HG02798 (cell line): ENCODE measurements at regions not wholly inside any gene's neighbourhood (a gene's known extent, or its start where the extent isn't known, plus 50 kb on each side); places are given as distances from the start of the nearest gene placed in this dataset.

Source experiments
- ATAC-seq: cut with Tn5 transposase; IDR thresholded peaks from one replicate; pipeline ENCODE4 v1.9.1; 2021; ENCODE audit warnings: mild to moderate bottlenecking; ENCODE audit not compliant: unreplicated experiment, poor library complexity

DNA sequence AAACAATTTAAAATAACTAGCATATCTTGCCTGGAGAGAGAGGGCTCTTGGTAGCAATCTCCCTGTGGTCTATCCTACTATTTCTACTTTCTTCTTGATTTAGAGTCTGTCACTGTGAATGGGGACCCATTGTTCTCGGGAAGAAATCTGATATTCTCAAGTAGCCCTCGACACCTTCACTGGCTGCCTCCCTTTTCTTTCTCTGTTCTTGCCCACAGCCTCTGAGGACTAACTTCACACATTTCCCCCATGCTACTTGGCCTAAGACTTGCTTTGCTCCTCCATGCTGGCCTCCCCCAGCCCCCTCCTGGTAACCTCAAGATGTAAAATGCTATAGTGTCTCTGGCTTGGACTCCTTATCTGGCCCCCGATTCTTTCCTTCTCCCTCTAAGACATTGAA, 58.8 kb upstream of the NT5C1B start:
- no peak for ATAC-seq

DNA sequence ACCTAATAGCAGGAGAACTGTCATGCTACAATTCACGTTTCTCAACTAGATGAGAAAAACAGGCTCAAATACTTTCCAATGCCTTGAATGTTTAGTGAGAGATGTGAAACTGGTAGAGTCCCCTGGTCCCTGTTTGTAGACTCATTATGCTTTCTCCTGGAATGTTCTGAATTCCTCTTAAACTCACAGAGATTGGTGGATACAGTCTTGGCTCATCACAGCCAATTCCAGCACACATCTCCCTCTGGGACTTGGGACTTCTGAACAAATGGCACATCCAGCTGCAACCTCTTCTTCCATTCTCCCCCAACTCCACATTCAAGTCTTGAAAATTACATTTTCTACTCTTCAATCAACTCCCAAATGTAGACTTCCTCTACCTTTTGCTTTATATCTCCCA, 58.4 kb upstream of the NT5C1B start:
- no peak for ATAC-seq

DNA sequence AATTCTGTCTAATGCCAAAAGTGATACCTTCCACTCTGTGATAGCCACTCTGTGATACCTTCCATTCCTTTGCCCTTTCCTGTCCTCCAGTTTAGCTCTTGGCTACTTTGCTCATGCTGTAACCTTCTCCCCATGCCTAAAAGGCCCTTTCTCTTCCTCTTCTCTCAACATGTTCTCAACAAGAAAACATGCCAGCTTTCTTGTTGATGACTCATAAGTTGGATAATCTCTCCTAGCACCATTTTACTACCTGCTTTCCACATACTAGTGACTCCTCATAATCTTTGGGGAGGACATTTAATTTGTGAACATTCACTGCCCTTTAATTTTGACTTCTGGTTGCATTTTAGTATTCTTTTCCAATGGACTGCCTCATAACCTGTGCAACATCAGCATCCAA, 55.9 kb upstream of the NT5C1B start:
- no peak for ATAC-seq

DNA sequence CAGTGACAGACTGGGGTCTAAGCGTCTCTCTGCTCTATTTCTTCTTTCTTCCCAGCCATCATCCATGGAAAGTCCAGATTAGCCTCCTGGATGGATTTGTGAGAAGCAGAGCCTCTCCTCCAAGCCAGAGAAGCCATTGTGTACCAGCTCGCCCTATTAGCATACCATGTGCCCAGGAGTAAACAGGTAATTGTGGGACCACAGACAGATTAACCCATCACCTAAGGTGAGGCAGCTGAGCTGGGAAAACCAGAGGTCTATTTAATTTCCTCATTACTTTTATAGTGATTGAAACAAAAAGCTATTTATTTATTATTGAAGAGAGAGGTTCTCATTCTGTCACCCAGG, 54.7 kb upstream of the NT5C1B start:
- ATAC-seq, result no peak

DNA sequence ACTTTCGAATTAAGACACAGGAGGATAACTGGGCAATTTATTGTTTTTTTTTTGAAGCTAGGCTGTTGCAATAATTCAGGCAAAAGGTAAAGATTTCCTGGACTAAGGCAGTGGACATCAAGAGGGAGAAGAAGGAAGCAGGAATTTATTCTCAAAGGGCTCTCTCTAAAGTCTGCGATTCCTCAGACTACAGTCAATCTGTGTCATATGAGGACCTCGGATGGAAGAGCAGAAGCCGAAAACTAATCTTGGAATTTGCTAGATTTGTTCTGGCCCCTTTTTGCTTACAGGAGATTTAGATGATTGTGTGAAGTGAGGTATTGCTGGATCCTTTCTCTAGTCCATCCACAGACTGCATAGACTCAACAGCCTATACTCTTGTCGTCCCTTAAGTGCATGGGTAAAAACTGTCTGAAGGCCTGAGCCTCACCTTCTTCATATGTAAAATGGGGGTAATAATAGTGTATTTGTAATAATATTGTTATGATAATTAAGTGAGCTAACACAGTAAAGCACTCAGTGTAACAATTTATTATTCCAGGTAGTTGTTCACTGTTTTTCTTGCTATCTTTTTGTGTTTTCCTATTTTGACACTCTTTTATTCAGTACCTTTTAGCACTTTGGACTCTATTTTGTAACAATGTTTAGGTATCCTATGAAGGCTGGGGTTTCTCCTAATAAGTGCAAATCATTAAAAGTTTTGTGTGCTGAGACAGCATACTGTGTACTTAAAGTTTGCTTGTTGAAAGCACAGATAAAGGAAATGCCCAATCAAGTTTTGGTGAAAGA, 54.2 kb upstream of the NT5C1B start:
- no peak for ATAC-seq

DNA sequence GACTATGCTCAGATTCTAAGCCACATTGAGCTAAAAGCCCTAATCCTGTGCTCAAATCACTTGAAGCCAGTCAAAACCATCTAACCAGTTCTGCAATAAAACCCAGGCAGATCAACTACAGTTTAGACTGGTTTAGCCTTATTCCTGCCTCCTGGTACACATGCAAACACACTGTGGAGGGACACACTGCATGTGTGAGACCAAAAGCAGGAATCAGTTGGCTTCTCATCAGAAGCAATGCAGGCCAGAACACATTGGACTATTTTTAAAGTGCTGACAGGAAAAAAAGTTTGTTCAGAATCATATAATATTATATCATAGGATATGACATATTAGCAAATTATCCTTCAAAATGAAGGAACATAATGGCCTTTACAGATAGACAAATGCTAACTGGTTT, 52.5 kb upstream of the NT5C1B start:
- no peak for ATAC-seq

DNA sequence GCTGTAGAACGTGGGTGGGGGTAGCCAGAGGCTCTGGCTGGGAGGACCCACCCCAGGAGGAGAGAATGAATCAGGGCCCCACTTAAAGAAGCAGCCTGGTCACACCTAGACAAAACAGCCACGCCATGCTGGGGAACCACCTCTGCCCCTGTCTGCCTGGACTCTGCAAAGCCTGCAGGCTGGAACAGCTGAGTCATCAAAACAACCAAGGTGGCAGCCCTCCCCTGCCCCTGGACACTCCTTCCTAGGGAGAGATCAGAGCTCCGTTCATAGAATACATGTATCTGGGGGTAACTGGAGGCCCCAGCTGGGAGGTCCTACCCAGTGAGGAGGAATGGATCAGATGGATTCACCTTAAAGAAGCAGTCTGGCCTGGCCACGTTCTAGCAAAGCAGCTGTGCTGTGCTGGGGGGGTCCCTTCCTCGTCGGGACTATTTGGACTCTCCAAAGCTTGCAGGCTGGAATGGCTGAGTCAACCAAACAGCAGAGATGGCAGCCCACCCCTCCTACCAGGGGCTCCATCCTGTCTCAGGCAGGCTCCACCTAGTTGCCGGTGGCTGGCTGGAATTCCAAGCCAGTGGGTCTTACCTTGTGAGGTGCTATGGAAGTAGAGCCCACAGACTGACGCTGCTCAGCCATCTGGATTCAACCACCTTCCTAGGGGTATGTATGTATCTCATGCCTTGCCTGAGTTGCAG, 50.5 kb upstream of the NT5C1B start:
- ATAC-seq, result no peak
